ENCODE measurements at regions not wholly inside any gene's neighbourhood (a gene's known extent, or its start where the extent isn't known, plus 50 kb on each side); places are given as distances from the start of the nearest gene placed in this dataset.
A peak's percentile ranks its signal among the peaks of the same experiment; 100 is the strongest.
"Not testable (repeated sequence)": the region's sequence is repeated elsewhere in the genome, so short reads cannot be mapped to it uniquely, and the experiment has no call there.

GRCh38 chr5:158010831-158011230 is 151.9 kb upstream of the CLINT1 start:
- no peak for DNase-seq

- no peak for DNase-seq
Observed at GRCh38 chr5:158007336-158007735, 148.4 kb upstream of the CLINT1 start.

GRCh38 chr5:157999696-158000095 is 140.8 kb upstream of the CLINT1 start:
- no peak for DNase-seq

- DNase-seq: no peak
Observed at GRCh38 chr5:157997991-157998504, 139.1 kb upstream of the CLINT1 start.

GRCh38 chr5:157994906-157995519 is 136.1 kb upstream of the CLINT1 start:
- DNase-seq: peak; percentile 71

GRCh38 chr5:157993986-157994691 is 135.2 kb upstream of the CLINT1 start:
- no peak for DNase-seq

- no peak for DNase-seq
Observed at GRCh38 chr5:157993201-157993600, 134.3 kb upstream of the CLINT1 start.

- DNase-seq: no peak
Observed at GRCh38 chr5:157990583-157991181, 131.7 kb upstream of the CLINT1 start.

- DNase-seq: no peak
Observed at GRCh38 chr5:157989296-157989695, 130.4 kb upstream of the CLINT1 start.

- no peak for DNase-seq
Observed at GRCh38 chr5:157987259-157987658, 128.3 kb upstream of the CLINT1 start.

GRCh38 chr5:157986431-157986990 is 127.6 kb upstream of the CLINT1 start:
- no peak for DNase-seq

- DNase-seq: no peak
Observed at GRCh38 chr5:157984611-157985010, 125.7 kb upstream of the CLINT1 start.

- no peak for DNase-seq
Observed at GRCh38 chr5:157983906-157984551, 125.1 kb upstream of the CLINT1 start.

GRCh38 chr5:157978061-157978460 is 119.1 kb upstream of the CLINT1 start:
- DNase-seq: no peak

- DNase-seq: no peak
Observed at GRCh38 chr5:157976429-157976828, 117.5 kb upstream of the CLINT1 start.

- DNase-seq: no peak
Observed at GRCh38 chr5:157972579-157972978, 113.6 kb upstream of the CLINT1 start.

- no peak for DNase-seq
Observed at GRCh38 chr5:157971571-157972216, 112.7 kb upstream of the CLINT1 start.

- not testable (repeated sequence) for DNase-seq
Observed at GRCh38 chr5:157968570-157968969, 109.6 kb upstream of the CLINT1 start.

- no peak for DNase-seq
Observed at GRCh38 chr5:157965989-157966388, 107.0 kb upstream of the CLINT1 start.

- DNase-seq: no peak
Observed at GRCh38 chr5:157965040-157965678, 106.2 kb upstream of the CLINT1 start.

- no peak for DNase-seq
Observed at GRCh38 chr5:157963761-157964160, 104.8 kb upstream of the CLINT1 start.

- DNase-seq: no peak
Observed at GRCh38 chr5:157963244-157963643, 104.3 kb upstream of the CLINT1 start.
